Thoracic aorta (tissue), 2 donors: ENCODE measurements at regions not wholly inside any gene's neighbourhood (a gene's known extent, or its start where the extent isn't known, plus 50 kb on each side); places are given as distances from the start of the nearest gene placed in this dataset.

Experiments used
- ATAC-seq: fragments of 150-250 bp; one replicate; pipeline ENCODE4 v1.8.0; 2017; ENCODE audit warnings: low read depth; ENCODE audit not compliant: insufficient number of reproducible peaks, low FRiP score
- DNase-seq: peaks from one replicate; pipeline ENCODE4 v3.0.0-alpha.2; 2020; ENCODE audit warnings: low spot score
- H3K27ac ChIP-seq, 2 donors: fragments of 200-600 bp; sonication (generic); 1 replicate in 1 of 2; 2 replicates in 1 of 2; pipeline ENCODE4 v1.5.1; 2016; ENCODE audit warnings: mild to moderate bottlenecking in 2 of 2, moderate library complexity in 2 of 2
- H3K27me3 ChIP-seq: fragments of 200-600 bp; sonication (generic); replicated peaks from 2 replicates; pipeline ENCODE4 v1.6.0; 2016; ENCODE audit warnings: mild to moderate bottlenecking; ENCODE audit not compliant: insufficient read depth
- H3K36me3 ChIP-seq: fragments of 200-600 bp; sonication (generic); one replicate; pipeline ENCODE4 v1.5.1; 2016
- H3K4me1 ChIP-seq, 2 donors: fragments of 200-600 bp; sonication (generic); 1 replicate in 1 of 2; 2 replicates in 1 of 2; pipeline versions ENCODE4 v1.5.1 to v1.6.0; 2016; ENCODE audit warnings: low read depth in 2 of 2, mild to moderate bottlenecking in 1 of 2; ENCODE audit not compliant: control insufficient read depth in 1 of 2
- H3K4me3 ChIP-seq: fragments of 200-600 bp; sonication (generic); 2 replicates; pipeline ENCODE4 v1.5.1; 2016; ENCODE audit warnings: mild to moderate bottlenecking
- H3K9me3 ChIP-seq: fragments of 200-600 bp; sonication (generic); 2 replicates; pipeline ENCODE4 v1.5.1; 2016
- CTCF ChIP-seq: fragments of 200-600 bp; sonication (generic); IDR thresholded peaks from one replicate; pipeline ENCODE4 v1.5.1; 2019; ENCODE audit warnings: antibody characterized with exemption

GRCh38 chr5:126195410-126196100 is 227.7 kb upstream of the GRAMD2B start:
- Histone ChIP-seq H3K27me3 (no peaks in the 10 kb centered on the region), H3K27ac (no peak overlapping the region), H3K36me3 (no peaks in the 10 kb centered on the region), H3K4me1 (no peaks in the 10 kb centered on the region), H3K4me3 (no peak overlapping the region), H3K9me3 (no peaks in the 10 kb centered on the region)
- TF ChIP-seq CTCF = no peak
- DNase-seq (no peak), ATAC-seq (no peak)

GRCh38 chr5:126198531-126198930 is 224.7 kb upstream of the GRAMD2B start:
- H3K4me3 ChIP-seq = no peak overlapping the region
- no peaks in the 10 kb centered on the region for H3K4me1 ChIP-seq
- no peaks in the 10 kb centered on the region for H3K36me3 ChIP-seq
- no peak for TF ChIP-seq CTCF
- H3K27ac ChIP-seq = no peak overlapping the region
- H3K9me3 ChIP-seq = no peaks in the 10 kb centered on the region
- ATAC-seq (no peak), DNase-seq (no peak)
- no peaks in the 10 kb centered on the region for H3K27me3 ChIP-seq

DNA sequence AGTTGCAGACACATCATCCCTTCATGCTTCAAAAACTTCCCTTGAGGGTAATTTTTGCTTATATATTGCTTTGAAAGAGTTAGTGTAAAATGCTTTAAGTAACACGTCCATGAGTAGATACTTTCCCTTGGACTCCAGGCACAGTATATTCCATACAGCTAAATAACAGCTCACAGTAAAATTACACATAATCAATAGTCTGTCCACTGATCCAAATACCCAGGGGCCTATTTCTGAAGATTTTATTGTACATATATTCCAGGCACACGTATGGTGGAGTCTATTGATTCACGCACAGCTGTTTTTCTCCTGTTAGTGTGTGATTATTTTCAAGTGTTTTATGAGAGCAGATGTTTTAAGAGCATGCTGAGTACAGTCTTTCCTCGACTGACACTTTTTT is 223.7 kb upstream of the GRAMD2B start:
- no peaks in the 10 kb centered on the region for H3K9me3 ChIP-seq
- no peaks in the 10 kb centered on the region for H3K27me3 ChIP-seq
- H3K4me3 ChIP-seq = no peak overlapping the region
- no peak for TF ChIP-seq CTCF
- H3K27ac ChIP-seq = no peak overlapping the region
- ATAC-seq = no peak
- no peak for DNase-seq
- H3K36me3 ChIP-seq = no peaks in the 10 kb centered on the region
- no peaks in the 10 kb centered on the region for H3K4me1 ChIP-seq

DNA sequence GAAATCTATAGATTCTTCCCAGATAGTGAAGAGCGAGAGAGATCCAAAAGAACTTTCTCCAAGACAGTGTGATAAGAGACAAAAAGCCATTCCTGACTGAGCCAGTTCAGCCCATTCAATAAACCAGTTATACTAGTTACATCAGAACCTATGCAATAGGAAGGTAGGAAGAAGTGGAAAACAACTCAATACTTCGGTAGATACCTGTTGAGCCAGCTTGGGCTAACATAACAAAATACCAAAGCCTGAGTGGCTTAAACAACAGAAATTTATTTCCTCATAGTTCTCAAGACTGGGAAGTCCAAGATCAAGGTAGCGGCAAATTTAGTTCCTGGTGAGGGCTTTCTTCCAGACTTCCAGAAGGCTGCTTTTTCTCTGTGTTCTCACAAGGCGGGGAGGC is 214.5 kb upstream of the GRAMD2B start:
- Histone ChIP-seq H3K4me3 (no peak overlapping the region), H3K36me3 (no peaks in the 10 kb centered on the region), H3K27ac (no peak overlapping the region), H3K27me3 (no peaks in the 10 kb centered on the region), H3K4me1 (no peaks in the 10 kb centered on the region), H3K9me3 (no peaks in the 10 kb centered on the region)
- no peak for TF ChIP-seq CTCF
- DNase-seq (no peak), ATAC-seq (no peak)

- H3K9me3 ChIP-seq = no peaks in the 10 kb centered on the region
- no peak for TF ChIP-seq CTCF
- no peak overlapping the region for H3K27ac ChIP-seq
- no peak for ATAC-seq
- H3K27me3 ChIP-seq = no peaks in the 10 kb centered on the region
- no peaks in the 10 kb centered on the region for H3K36me3 ChIP-seq
- DNase-seq = no peak
- no peaks in the 10 kb centered on the region for H3K4me1 ChIP-seq
- H3K4me3 ChIP-seq = no peak overlapping the region
These were observed 212.3 kb upstream of the GRAMD2B start for GRCh38 chr5:126210955-126211354.
